NT2/D1 (cell line): ENCODE measurements at regions not wholly inside any gene's neighbourhood (a gene's known extent, or its start where the extent isn't known, plus 50 kb on each side); places are given as distances from the start of the nearest gene placed in this dataset.
"Not testable (repeated sequence)": the region's sequence is repeated elsewhere in the genome, so short reads cannot be mapped to it uniquely, and the experiment has no call there.

Experiments
- DNase-seq: peaks from one replicate; pipeline ENCODE4 v3.0.0-alpha.2; 2011; ENCODE audit warnings: low read depth, low spot score
- H3K27me3 ChIP-seq: 2 replicates; pipeline ENCODE4 v1.6.0; 2011; ENCODE audit warnings: mild to moderate bottlenecking; ENCODE audit not compliant: insufficient read length, insufficient read depth
- H3K36me3 ChIP-seq: 2 replicates; pipeline ENCODE4 v1.6.1; 2011; ENCODE audit warnings: mild to moderate bottlenecking, low read length, mixed read lengths; ENCODE audit not compliant: insufficient read depth, insufficient read length
- H3K4me1 ChIP-seq: 2 replicates; pipeline ENCODE4 v1.5.1; 2011; ENCODE audit not compliant: insufficient read depth, insufficient read length
- H3K4me3 ChIP-seq: 2 replicates; pipeline ENCODE4 v1.5.1; 2011; ENCODE audit warnings: low read depth; ENCODE audit not compliant: insufficient read length
- H3K9ac ChIP-seq: 2 replicates; pipeline ENCODE4 v1.6.0; 2011; ENCODE audit warnings: low read depth; ENCODE audit not compliant: insufficient read length
- H3K9me3 ChIP-seq: 2 replicates; pipeline ENCODE4 v1.5.1; 2011; ENCODE audit warnings: mild to moderate bottlenecking, low read length; ENCODE audit not compliant: insufficient read depth
- SUZ12 ChIP-seq: IDR thresholded peaks from 2 replicates; pipeline ENCODE4 v1.6.1; 2011; ENCODE audit not compliant: insufficient read length, insufficient read depth; ENCODE audit errors: extremely low read depth
- YY1 ChIP-seq: IDR thresholded peaks from 2 replicates; pipeline ENCODE4 v1.6.1; 2011; ENCODE audit not compliant: insufficient read length, insufficient read depth
- ZNF274 ChIP-seq: IDR thresholded peaks from 2 replicates; pipeline ENCODE4 v1.6.1; 2011; ENCODE audit warnings: mild to moderate bottlenecking, low read depth, low read length

DNA sequence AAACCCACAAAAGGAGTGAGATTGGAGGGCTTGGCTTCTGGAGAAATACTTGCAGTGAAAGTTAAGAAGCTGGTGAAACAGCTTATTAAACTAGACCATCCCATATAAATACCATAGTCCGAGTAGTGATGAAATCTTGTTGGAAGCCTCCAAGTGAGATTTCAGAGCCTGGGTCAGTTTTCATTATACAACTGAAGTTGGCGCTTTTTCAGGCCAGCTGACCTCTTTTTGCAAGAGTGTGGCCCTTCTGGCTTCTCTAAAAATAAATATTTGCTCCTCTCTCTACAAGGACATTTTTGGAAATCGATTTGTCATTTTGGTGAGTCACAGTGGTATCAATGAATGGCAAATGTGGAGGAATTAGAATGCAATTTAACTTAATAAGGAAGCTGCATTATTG, 51.2 kb upstream of the THRB start:
- H3K9ac ChIP-seq: no peak overlapping the region
- DNase-seq: no peak
- no peak for TF ChIP-seq SUZ12
- TF ChIP-seq ZNF274: no peak
- TF ChIP-seq YY1: no peak
- H3K4me1 ChIP-seq: no peaks in the 10 kb centered on the region
- no peak overlapping the region for H3K4me3 ChIP-seq
- no peaks in the 10 kb centered on the region for H3K9me3 ChIP-seq
- H3K27me3 ChIP-seq: no peaks in the 10 kb centered on the region
- no peaks in the 10 kb centered on the region for H3K36me3 ChIP-seq

DNA sequence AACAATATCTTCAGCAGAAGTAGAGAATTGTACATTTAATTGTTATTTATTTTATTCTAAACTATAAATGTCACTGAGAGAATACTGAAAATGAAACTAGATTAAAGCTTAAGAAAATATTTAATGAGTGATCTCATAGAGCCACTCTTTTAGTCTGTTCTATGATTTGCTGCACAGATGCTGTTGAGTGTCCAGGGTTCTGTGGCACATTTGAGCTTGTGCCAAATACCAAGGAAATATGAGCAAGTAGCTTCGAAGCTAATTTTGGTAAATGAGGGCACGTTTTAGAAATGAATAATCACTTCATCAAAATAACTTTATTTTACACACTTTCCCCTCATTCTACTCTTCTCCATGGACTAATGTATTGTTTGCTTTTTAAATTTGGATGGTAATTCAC, 53.6 kb upstream of the THRB start:
- Histone ChIP-seq H3K9me3 (no peaks in the 10 kb centered on the region), H3K9ac (no peak overlapping the region), H3K4me1 (no peaks in the 10 kb centered on the region), H3K4me3 (no peak overlapping the region), H3K27me3 (no peaks in the 10 kb centered on the region), H3K36me3 (no peaks in the 10 kb centered on the region)
- TF ChIP-seq ZNF274 (no peak), YY1 (no peak), SUZ12 (no peak)
- DNase-seq: no peak

DNA sequence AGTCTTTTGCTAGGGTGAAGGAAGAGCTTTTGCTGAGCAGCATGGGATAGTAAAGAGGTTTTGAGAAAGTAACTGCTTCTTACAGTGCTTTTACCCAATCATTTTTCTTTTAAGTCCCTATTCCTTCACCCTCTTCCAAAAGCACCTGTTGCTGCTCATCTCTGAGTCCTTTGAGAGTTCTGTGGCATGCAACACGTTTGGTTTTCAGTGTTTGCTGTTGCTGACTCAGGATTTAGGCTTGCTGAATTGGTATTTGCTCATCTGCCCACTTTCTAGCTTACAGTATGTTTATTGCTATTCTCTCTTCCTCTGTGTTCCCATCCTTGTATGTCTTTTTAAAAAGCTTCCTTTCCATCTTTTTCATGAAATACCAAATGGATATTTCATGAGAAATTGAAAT, 55.9 kb upstream of the THRB start:
- Histone ChIP-seq H3K4me1 (no peaks in the 10 kb centered on the region), H3K9ac (no peak overlapping the region), H3K4me3 (no peak overlapping the region), H3K9me3 (no peaks in the 10 kb centered on the region), H3K27me3 (no peaks in the 10 kb centered on the region), H3K36me3 (no peaks in the 10 kb centered on the region)
- no peak for TF ChIP-seq ZNF274
- no peak for TF ChIP-seq SUZ12
- TF ChIP-seq YY1: no peak
- no peak for DNase-seq

DNA sequence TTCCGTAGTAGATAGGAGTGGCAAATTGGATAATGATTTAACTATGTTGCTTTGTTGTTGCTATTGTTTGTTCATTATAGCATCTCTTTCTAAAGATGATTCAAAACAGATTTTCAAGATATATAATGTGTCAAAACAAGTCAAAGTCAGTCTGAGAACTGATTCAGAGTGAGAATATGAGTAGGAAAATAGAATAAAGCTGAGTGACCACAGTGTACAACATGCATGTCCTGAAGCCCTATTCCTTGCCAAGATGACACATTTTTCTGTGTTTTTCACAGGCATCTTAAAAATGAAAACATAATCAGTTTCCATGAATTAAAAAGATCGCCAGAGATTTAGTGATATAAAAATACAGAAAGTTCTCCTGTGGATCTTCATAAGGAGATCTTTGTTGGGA, 57.0 kb upstream of the THRB start:
- no peaks in the 10 kb centered on the region for H3K27me3 ChIP-seq
- no peak overlapping the region for H3K4me3 ChIP-seq
- H3K9me3 ChIP-seq: no peaks in the 10 kb centered on the region
- no peaks in the 10 kb centered on the region for H3K4me1 ChIP-seq
- DNase-seq: no peak
- no peak overlapping the region for H3K9ac ChIP-seq
- no peaks in the 10 kb centered on the region for H3K36me3 ChIP-seq
- no peak for TF ChIP-seq YY1
- TF ChIP-seq ZNF274: no peak
- no peak for TF ChIP-seq SUZ12

DNA sequence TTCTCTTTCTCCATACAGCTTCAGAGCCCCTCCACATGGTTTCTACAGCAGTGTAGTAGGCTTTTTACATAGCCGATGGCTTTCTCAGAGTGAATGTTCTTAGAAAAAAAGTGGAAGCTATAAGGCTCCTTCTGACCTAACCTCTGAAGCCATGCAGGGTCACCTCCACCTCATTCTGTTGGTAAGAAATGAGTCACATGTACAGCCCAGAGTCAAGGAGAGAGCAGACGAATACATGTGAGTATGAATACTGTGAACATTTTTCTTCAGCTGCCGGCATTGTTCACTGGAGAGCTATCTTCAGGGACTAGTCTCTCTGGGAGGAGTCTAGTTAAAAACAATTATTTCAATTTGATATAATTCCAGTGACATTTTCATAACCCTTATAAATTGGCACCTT, 68.2 kb upstream of the THRB start:
- Histone ChIP-seq H3K27me3 (no peaks in the 10 kb centered on the region), H3K4me3 (no peak overlapping the region), H3K9me3 (no peaks in the 10 kb centered on the region; the same call in 1 of the 2 replicates), H3K4me1 (no peaks in the 10 kb centered on the region), H3K9ac (no peak overlapping the region), H3K36me3 (no peaks in the 10 kb centered on the region)
- DNase-seq: no peak
- TF ChIP-seq SUZ12: no peak
- no peak for TF ChIP-seq ZNF274
- no peak for TF ChIP-seq YY1

DNA sequence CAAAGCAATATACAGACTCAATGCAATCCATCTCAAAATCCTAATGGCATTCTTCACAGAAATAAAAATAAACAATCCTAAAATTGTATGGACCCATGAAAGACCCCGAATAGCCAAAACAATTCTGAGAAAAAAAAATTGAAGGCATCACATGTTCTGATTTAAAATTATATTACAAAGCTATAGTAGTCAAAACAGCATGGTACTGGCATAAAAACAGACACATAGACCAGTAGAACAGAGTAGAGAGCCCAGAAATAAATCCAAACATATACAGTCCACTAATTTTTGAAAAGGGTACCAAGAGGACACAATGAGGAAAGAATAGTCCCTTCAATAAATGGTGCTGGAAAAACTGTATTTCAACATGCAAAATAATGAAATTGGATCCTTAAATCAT, 70.4 kb upstream of the THRB start:
- TF ChIP-seq SUZ12 (no peak), ZNF274 (no peak), YY1 (no peak)
- H3K9me3 ChIP-seq: no peaks in the 10 kb centered on the region; the same call in 1 of the 2 replicates
- no peak overlapping the region for H3K9ac ChIP-seq
- no peak overlapping the region for H3K4me3 ChIP-seq
- no peaks in the 10 kb centered on the region for H3K27me3 ChIP-seq
- H3K4me1 ChIP-seq: no peaks in the 10 kb centered on the region
- no peaks in the 10 kb centered on the region for H3K36me3 ChIP-seq
- DNase-seq: no peak

DNA sequence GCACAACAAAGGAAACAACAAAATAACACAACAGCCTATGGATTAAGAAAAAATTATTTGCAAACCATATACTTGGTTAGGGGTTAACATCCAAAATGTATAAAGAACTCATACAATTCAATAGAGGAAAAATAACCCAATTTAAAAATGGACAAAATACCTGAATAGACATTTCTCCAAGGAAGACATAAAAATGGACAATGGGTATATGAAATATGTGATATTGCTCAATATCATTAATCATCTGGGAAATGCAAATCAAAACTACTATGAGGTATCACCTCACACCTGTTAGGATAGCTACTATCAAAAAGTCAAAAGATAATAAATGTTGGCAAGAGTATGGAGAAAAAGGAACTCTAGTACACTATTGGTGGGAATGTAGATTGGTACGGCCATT, 71.0 kb upstream of the THRB start:
- Histone ChIP-seq H3K9me3 (no peaks in the 10 kb centered on the region; the same call in 1 of the 2 replicates), H3K9ac (no peak overlapping the region), H3K4me3 (no peak overlapping the region), H3K36me3 (no peaks in the 10 kb centered on the region), H3K4me1 (no peaks in the 10 kb centered on the region), H3K27me3 (no peaks in the 10 kb centered on the region)
- no peak for DNase-seq
- TF ChIP-seq YY1 (no peak), SUZ12 (no peak), ZNF274 (no peak)

DNA sequence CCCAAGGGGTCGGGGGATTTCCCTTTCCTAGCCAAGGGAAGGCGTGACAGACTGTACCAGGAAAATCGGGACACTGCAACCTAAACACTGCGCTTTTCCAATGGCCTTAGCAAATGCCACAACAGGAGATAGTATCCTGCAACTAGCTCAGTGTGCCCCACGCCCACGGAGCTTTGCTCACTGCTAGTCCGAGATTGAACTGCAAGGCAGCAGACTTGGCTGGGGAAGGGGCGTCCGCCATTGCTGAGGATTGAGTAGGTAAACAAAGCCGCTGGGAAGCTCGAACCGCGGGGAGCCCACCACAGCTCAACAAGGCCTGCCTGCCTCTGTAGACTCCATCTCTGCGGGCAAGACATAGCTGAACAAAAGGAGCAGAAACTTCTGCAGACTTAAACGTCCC, 72.3 kb upstream of the THRB start:
- no peaks in the 10 kb centered on the region; the same call in 1 of the 2 replicates for H3K9me3 ChIP-seq
- H3K27me3 ChIP-seq: no peaks in the 10 kb centered on the region
- H3K9ac ChIP-seq: no peak overlapping the region
- H3K36me3 ChIP-seq: no peaks in the 10 kb centered on the region
- no peak for DNase-seq
- H3K4me3 ChIP-seq: no peak overlapping the region
- TF ChIP-seq SUZ12: no peak
- no peak for TF ChIP-seq ZNF274
- no peak for TF ChIP-seq YY1
- H3K4me1 ChIP-seq: no peaks in the 10 kb centered on the region

DNA sequence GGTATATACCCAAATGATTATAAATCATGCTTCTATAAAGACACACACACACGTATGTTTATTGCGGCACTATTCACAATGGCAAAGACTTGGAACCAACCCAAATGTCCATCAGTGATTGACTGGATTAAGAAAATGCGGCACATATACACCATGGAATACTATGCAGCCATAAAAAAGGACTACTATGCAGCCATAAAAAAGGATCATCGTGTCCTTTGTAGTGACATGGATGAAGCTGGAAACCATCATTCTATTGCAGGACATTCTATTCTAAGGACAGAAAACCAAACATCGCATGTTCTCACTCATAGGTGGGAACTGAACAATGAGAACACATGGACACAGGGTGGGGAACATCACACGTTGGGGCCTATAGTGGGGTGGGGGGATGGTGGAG, 77.8 kb upstream of the THRB start:
- not testable (repeated sequence) for H3K9ac ChIP-seq, H3K9me3 ChIP-seq, H3K36me3 ChIP-seq, H3K4me3 ChIP-seq, DNase-seq, H3K27me3 ChIP-seq, H3K4me1 ChIP-seq
